Parathyroid adenoma (tissue), 2 donors: ENCODE measurements at regions not wholly inside any gene's neighbourhood (a gene's known extent, or its start where the extent isn't known, plus 50 kb on each side); places are given as distances from the start of the nearest gene placed in this dataset.

Source experiments
- H2AFZ ChIP-seq: fragments of 300-600 bp; sonication (generic); one replicate; pipeline ENCODE4 v1.7.0; 2017; ENCODE audit warnings: antibody characterized with exemption, mild to moderate bottlenecking
- H3K27ac ChIP-seq: fragments of 300-600 bp; sonication (generic); one replicate; pipeline ENCODE4 v1.7.0; 2017
- H3K27me3 ChIP-seq: fragments of 300-600 bp; sonication (generic); one replicate; pipeline ENCODE4 v1.7.0; 2017; ENCODE audit warnings: low read length; ENCODE audit not compliant: control insufficient read depth, insufficient read depth
- H3K36me3 ChIP-seq: fragments of 300-600 bp; sonication (generic); one replicate; pipeline ENCODE4 v1.7.0; 2017; ENCODE audit warnings: low read length; ENCODE audit not compliant: control insufficient read depth, insufficient read depth
- H3K4me1 ChIP-seq: fragments of 300-600 bp; sonication (generic); one replicate; pipeline ENCODE4 v1.7.0; 2017; ENCODE audit warnings: control low read depth
- H3K4me2 ChIP-seq: fragments of 300-600 bp; sonication (generic); one replicate; pipeline ENCODE4 v1.7.0; 2017; ENCODE audit warnings: low read length
- H3K4me3 ChIP-seq: fragments of 300-600 bp; sonication (generic); one replicate; pipeline ENCODE4 v1.7.0; 2017; ENCODE audit warnings: low read depth, low read length
- H3K79me2 ChIP-seq: fragments of 300-600 bp; sonication (generic); one replicate; pipeline ENCODE4 v1.7.0; 2017; ENCODE audit warnings: control low read depth
- H3K9ac ChIP-seq: fragments of 300-600 bp; sonication (generic); one replicate; pipeline ENCODE4 v1.7.0; 2017; ENCODE audit warnings: mild to moderate bottlenecking
- H3K9me3 ChIP-seq: fragments of 300-600 bp; sonication (generic); one replicate; pipeline ENCODE4 v1.7.0; 2017; ENCODE audit warnings: low read length; ENCODE audit not compliant: control insufficient read depth
- CTCF ChIP-seq: fragments of 300-600 bp; sonication (generic); IDR thresholded peaks from one replicate; pipeline ENCODE4 v1.7.0; 2017; ENCODE audit warnings: antibody characterized with exemption, mild to moderate bottlenecking
- donor health status: primary hyperparathyroidism.

- no peak overlapping the region for H3K4me2 ChIP-seq
- no peaks in the 10 kb centered on the region for H3K4me1 ChIP-seq
- no peaks in the 10 kb centered on the region for H3K9me3 ChIP-seq
- H3K27me3 ChIP-seq: no peaks in the 10 kb centered on the region
- no peak overlapping the region for H2AFZ ChIP-seq
- no peaks in the 10 kb centered on the region for H3K79me2 ChIP-seq
- no peak overlapping the region for H3K9ac ChIP-seq
- no peaks in the 10 kb centered on the region for H3K36me3 ChIP-seq
- no peak overlapping the region for H3K27ac ChIP-seq
- TF ChIP-seq CTCF: no peak
- no peak overlapping the region for H3K4me3 ChIP-seq
Measured at GRCh38 chr18:59768409-59768808, 71.2 kb upstream of the CCBE1 start.

- no peak overlapping the region for H3K27ac ChIP-seq
- H3K9me3 ChIP-seq: no peaks in the 10 kb centered on the region
- TF ChIP-seq CTCF: no peak
Measured at GRCh38 chr18:59767732-59768131, 70.5 kb upstream of the CCBE1 start.

DNA sequence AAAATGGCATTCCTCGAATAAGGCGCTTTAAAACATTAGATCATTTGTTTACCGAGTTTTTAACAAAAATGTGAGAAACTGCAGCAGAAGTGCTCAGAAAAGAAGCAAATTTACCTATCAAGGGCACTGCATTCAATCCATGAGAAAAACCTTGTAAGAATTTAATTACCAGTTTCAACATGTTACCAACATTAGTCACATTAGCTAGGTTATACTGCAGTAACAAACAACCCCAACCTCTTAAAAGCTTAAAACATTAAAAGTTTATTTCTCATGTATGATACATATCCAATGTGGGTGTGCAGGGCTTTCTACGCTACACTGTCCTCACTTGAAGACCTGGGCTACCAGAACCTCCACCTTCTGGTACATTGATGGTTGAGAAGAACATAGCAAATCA is 68.1 kb upstream of the CCBE1 start:
- no peaks in the 10 kb centered on the region for H3K9me3 ChIP-seq
- H3K36me3 ChIP-seq: no peaks in the 10 kb centered on the region
- H3K27ac ChIP-seq: no peak overlapping the region
- no peak overlapping the region for H3K4me3 ChIP-seq
- H3K79me2 ChIP-seq: no peaks in the 10 kb centered on the region
- TF ChIP-seq CTCF: no peak
- no peak overlapping the region for H3K4me2 ChIP-seq
- no peaks in the 10 kb centered on the region for H3K4me1 ChIP-seq
- H3K27me3 ChIP-seq: no peaks in the 10 kb centered on the region
- no peak overlapping the region for H2AFZ ChIP-seq
- H3K9ac ChIP-seq: no peak overlapping the region

More at GRCh38 chr18:59767732-59768131, 70.5 kb upstream of the CCBE1 start:
- Histone ChIP-seq H3K4me1 (no peaks in the 10 kb centered on the region), H3K36me3 (no peaks in the 10 kb centered on the region), H2AFZ (no peak overlapping the region), H3K9ac (no peak overlapping the region), H3K4me2 (no peak overlapping the region), H3K4me3 (no peak overlapping the region), H3K79me2 (no peaks in the 10 kb centered on the region), H3K27me3 (no peaks in the 10 kb centered on the region)

DNA sequence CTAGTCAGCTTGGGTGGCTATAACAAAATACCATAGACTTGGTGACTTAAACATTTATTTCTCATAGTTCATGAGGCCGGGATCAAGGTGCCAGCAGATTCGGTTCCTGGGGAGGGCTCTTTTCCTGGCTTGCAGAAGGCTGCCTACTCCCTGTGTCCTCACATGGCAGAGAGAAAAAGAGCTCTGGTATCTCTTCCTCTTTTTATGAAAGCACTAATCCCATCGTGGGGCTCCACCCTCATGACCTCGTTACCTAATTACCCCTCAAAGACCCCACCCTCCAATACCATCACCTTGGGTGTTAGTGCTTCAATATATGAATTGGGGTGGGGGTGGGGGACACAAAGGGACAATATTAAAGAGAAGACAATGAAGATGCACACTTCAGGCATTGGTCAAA is 67.1 kb upstream of the CCBE1 start:
- H3K36me3 ChIP-seq: no peaks in the 10 kb centered on the region
- H2AFZ ChIP-seq: no peak overlapping the region
- no peak for TF ChIP-seq CTCF
- H3K79me2 ChIP-seq: no peaks in the 10 kb centered on the region
- H3K4me3 ChIP-seq: no peak overlapping the region
- no peak overlapping the region for H3K27ac ChIP-seq
- H3K4me2 ChIP-seq: no peak overlapping the region
- H3K4me1 ChIP-seq: no peaks in the 10 kb centered on the region
- H3K27me3 ChIP-seq: no peaks in the 10 kb centered on the region
- no peaks in the 10 kb centered on the region for H3K9me3 ChIP-seq
- H3K9ac ChIP-seq: no peak overlapping the region

DNA sequence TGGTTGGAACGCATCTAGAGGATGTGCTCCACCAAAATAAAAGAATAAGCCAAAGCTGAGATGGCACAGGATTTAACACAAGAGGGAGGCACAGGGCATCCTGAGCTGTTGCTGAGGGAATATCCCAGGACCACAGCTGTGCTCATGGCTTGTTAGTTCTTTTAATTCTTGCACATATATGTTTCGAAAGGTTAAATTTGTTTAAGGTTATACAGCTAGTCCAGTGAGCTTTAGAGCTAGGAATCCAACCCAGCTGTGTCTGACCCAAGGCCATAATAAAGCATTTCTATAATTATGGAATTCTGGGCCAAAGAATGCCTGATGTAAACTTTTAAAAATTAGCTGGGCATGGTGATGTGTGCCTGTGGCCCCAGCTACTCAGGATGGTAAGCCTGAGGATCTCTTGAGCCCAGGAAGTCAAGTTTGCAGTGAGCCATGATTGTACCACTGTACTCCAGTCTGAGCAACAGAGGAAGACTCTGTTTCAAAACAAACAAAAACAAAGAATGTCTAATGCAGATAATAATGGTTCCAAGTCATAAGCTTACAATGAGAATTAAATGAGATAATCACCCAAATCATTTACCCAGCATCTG is 66.4 kb upstream of the CCBE1 start:
- H3K27me3 ChIP-seq: no peaks in the 10 kb centered on the region
- no peak overlapping the region for H3K9ac ChIP-seq
- no peaks in the 10 kb centered on the region for H3K79me2 ChIP-seq
- H3K4me3 ChIP-seq: no peak overlapping the region
- no peak overlapping the region for H3K27ac ChIP-seq
- no peak overlapping the region for H3K4me2 ChIP-seq
- no peaks in the 10 kb centered on the region for H3K9me3 ChIP-seq
- H3K36me3 ChIP-seq: no peaks in the 10 kb centered on the region
- H3K4me1 ChIP-seq: no peaks in the 10 kb centered on the region
- TF ChIP-seq CTCF: no peak
- no peak overlapping the region for H2AFZ ChIP-seq
